GM18861 (cell line): ENCODE measurements at regions not wholly inside any gene's neighbourhood (a gene's known extent, or its start where the extent isn't known, plus 50 kb on each side); places are given as distances from the start of the nearest gene placed in this dataset.
"Not testable (repeated sequence)": the region's sequence is repeated elsewhere in the genome, so short reads cannot be mapped to it uniquely, and the experiment has no call there.

ENCODE experiments used
- ATAC-seq: cut with Tn5 transposase; IDR thresholded peaks from one replicate; pipeline ENCODE4 v1.9.1; 2021; ENCODE audit not compliant: unreplicated experiment

DNA sequence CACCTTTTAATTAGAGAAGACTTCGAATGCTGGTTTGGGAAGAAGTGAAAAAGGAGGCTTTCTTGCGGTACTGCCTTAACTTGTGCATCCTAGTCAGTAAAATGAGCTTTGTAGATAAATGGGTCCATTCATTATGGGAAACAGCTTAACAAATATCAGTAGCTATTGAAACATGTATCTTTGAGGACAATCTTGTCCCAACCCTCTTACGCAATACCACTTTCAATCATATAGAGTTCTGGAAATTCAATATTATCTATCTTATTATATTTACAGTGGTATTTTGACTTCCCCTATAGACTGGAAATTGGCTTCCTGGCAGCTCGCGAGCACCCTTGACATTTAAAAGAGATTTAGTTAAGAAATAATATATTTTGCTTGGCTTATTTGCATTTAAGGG lies 565.8 kb upstream of the NUDT12 start:
- ATAC-seq = no peak

DNA sequence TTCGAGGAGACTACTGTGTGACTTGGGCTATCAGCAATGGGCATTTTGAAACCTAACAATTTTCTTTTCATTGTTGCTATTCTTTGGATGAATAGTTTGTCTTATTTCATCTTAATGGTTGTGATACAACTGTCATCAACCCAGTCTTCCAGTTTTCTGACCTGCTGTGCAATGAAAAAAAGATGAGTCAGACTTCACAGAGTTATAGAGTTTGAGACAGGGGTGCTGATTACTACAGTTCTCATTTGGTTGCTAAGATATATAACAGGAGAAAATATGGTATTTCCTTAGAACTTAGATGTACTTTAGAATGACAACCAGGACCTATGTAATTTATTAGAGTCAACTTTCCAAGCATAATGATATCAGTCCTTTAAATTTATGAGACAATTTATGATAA lies 564.4 kb upstream of the NUDT12 start:
- ATAC-seq = no peak

DNA sequence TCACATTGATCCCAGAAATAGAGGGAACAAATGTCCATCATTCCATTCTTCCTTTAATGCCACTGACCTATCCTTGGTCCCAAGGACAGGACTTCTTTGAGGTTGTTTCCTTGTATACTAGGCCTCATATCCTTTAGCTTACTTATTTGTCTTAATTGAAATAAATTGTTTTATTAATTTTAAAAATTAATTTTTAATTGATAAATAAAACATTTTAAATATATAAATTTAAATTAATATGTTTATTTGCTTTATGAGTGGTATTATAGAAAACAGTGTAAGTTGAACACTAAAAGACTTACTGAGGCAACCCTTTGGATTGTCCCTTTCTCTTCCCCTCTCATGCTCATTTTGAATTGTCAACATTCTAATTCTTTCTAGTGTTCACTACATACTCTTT lies 556.9 kb upstream of the NUDT12 start:
- ATAC-seq = no peak

DNA sequence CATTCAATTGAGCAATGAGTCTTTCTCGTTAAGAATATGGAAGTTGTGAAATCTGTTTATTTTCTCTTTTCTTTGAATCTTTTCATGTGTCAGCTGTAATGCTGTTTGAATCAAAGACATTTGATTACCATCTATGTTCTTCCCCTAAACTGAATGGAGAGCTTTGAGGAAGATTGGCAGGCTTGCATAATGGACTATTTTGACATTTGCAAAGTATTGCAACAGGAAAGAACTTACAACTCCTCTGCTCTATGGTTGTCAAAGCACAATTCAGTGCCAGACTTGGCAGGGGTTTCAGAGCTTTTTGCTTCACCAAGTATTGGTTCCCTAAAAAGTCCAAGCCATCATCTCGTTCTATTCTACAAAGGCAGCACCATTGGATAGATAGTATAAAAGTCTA lies 549.0 kb upstream of the NUDT12 start:
- ATAC-seq = no peak

DNA sequence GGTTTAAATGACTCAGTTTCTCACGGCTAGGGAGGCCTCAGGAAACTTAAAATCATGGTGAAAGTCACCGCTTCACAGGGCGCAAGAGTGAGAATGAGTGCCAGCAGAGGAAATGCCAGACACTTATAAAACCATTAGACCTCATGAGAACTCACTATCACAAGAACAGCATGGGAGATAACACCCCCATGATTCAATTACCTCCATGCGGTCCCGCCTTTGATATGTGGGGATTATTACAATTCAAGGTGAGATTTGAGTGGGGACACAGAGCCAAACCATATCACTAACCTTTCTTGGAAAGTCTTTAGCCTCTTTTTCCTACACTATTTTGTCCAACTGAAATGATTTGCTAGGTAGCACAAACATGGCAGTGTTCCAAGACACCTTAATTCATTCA lies 533.9 kb upstream of the NUDT12 start:
- no peak for ATAC-seq

DNA sequence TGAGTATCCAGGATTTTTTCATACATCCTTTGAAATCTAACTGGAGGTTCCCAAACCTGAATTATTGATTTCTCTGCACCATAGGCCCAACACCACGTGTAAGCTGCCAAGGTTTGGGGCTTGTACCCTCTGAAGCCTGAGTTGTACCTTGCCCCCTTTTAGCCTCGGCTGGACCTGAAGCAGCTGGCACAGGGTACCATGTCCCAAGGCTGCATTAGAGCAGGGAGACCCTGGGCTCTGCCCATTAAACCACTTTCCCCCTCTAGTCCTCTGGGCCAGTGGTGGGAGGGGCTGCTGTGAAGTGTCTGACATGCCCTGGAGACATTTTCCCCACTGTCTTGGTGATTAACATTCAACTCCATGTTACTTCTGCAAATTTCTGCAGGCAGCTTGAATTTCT lies 532.9 kb upstream of the NUDT12 start:
- no peak for ATAC-seq

DNA sequence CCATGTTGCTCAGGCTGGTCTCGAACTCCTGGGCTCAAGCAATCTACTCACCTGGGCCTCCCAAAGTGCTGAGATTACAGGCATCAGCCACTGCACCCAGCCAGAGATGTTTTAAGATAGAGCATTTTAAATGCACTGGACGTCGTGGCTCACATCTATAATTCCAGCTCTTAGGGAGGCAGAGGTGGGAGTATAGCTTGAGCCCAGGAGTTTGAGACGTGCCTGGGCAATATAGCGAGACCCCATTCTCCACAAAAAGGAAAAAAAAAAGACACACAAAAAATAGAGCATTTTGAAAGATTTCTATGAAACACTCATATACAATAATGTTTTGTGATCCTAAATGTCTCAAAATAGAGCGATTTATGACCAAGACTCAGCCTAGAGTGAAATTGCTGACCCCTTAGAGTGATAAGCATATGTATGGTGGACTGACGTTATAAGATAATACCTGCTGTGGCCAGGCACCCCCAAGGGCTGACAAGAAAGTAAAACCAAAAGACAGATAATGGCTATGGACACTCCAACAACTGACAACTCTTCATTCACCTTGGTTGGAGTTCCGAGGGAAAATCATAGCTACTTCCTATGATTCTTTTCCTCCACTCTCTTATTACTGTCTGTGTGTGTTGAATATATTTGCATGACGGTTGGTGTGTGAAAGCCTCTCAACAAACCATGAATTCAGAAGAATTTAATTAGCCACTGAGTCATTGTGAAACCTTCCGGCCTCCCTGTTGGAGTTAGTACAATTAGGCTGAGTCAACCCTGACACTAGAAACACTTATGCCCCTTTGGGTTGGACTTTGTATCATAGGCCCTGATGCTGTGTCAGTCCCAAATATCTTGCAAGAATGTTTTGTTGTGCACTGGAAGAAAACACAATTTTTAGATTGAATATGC lies 526.5 kb upstream of the NUDT12 start:
- no peak for ATAC-seq

DNA sequence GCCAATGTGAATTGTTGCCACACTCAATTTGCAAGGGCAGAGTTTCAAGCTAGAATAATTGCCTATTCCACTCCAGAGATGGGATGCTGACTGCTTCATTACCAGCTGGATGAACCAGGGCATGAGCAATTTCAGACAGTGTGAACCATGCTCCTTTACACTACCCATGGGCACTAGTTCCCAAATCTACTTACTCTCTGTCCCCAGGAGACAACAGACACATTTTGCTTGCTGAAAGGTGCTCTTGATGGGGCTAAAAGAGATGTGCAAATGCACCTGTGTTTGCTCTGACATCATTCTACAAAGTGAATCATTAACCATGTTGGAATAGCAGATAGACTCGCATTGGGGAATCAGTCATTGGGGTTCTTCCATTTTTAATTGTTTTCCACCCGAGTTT lies 522.3 kb upstream of the NUDT12 start:
- no peak for ATAC-seq

DNA sequence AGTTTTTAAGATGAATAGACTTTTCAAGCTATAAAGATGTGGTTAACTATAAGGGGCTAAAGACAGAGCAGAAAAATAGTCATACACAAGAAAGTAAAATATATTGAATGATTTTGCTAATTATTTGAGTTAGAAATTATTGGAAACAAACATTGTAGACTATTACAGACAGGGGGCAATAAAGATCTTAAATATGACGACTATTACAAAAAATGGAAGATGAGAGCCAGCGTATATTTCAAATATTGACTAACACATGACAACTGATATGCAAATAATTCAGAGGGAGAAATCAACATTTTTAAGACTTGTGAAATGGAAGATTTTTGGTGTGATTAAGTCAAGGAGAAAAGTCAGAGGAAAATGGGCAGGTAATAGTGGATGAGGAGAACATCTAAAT lies 520.2 kb upstream of the NUDT12 start:
- no peak for ATAC-seq

DNA sequence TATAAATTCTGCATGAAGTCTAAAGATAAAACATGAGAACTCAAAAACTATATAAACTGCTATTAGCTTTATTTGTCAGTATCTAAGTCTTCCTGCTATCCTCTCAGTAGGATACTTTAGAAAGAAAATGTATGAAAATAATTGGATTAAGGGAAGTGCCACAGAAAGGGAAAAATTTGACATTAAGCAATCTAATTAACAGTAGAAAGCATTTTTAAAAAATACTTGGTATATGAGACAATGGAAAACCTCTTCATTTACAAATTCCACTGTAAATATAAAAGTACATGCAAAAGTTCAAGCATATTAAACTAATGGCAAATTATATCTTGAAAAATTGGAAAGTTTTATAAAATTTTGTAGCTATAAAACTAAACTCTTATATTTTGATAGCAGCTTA lies 518.6 kb upstream of the NUDT12 start:
- no peak for ATAC-seq

DNA sequence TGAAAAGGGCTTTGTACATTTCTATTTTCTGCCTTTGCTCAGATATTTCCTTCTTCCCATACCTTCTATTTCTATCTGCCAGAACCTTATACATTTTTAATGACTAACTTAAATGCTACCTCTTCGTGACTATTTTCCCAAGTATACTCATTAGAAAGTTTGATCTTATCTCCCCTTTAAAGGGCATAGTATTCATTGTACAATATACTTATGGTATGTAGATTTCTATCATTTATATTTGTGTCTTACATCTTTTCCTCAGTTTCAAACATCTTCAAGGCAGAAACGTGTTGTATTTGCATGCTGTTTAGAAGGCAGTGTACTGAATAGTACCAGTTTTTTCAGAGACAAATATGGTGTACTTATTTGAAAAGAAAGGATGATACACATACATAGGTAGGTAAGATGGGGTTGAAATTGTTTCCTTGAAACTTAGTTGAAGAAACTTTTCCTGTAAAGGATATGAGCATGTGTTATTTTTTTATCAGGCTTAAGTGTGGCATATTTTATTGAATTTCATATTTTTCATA lies 518.1 kb upstream of the NUDT12 start:
- ATAC-seq = no peak

DNA sequence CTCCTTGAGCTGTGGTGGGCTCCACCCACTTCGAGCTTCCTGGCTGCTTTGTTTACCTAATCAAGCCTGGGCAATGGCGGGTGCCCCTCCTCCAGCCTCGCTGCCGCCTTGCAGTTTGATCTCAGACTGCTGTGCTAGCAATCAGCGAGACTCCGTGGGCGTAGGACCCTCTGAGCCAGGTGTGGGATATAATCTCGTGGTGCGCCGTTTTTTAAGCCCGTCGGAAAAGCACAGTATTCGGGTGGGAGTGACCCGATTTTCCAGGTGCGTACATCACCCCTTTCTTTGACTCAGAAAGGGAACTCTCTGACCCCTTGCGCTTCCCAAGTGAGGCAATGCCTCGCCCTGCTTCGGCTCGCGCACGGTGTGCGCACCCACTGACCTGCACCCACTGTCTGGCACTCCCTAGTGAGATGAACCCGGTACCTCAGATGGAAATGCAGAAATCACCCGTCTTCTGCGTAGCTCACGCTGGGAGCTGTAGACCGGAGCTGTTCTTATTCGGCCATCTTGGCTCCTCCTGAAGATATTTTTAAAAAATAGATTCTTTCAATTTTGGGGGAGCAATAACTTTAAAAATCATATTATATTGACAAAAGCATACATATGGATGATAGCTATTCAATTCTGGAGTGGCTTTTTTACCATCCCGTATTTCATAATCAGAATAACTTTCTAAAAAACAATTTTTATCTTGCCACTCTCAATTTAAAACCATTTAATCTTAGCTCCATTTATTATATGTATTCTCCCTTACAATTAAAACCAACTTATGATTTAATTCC lies 517.5 kb upstream of the NUDT12 start:
- ATAC-seq = not testable (repeated sequence)

DNA sequence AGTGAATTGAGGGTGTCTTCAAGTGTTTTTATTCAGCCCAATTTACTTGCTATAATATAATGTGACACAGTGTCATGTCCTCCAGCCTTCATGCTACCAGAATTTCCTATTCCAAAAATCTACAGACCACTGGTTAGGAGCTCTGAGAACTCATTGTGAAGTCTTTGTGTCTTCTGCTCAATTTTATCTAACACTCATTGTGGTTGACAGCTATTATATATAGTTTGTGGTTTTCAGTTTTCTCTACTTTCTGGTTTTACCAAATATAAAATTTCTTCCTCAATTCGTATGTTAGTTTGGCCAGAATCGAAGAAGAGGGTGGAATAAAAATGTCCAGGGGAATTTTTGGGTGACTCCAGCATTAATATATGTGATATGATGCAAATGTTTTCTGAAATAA lies 509.3 kb upstream of the NUDT12 start:
- ATAC-seq = no peak

DNA sequence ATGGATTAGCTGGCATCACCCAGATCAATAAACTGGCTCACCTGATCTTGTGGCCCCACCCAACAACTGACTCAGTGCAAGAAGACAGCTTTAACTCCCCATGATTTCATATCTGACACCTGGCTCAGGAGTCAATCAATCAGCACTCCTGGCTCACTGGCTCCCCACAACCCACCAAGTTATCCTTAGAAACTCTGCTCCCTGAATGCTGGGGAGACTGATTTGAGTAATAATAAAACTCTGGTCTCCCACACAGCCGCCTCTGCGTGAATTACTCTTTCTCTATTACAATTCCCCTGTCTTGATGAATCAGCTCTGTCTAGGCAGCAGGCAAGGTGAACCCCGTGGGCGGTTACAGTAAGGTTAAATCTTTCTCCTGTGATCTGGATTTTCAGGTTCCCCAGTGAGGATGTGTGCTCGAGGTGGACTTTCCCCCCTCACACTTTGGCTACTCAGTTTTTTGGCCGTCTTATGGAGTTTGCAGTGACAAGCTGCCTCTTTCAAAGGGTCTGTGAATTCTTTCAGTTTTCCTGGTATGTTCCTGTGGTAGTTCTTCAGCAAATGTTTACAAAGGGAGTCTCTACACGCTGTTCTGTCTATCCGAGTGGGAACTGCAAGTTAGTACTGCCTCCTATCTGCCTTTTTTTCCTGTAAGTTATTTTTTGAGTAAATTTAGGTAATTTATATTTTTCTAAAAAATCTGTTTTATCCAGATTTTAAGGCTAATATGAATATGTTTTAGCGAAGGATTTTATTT lies 500.2 kb upstream of the NUDT12 start:
- no peak for ATAC-seq

DNA sequence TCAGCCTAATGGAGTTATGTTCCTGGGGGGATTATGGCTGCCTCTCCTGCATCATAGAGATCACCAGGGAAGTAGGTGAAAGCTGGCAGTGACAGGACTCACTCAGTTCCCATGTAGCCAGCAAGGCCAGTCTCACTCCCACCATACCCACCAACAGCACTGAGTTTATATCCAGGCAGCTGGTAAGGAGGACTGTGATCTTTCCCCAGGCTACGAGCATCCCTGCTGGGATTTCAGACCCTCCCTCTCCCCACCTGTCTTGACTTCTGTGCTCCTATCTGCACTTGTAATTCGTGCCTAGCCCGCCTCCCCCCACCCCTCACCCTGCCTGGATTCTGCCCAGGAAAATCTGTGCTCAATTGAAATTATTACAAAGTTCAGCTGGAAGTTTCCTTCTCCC lies 499.1 kb upstream of the NUDT12 start:
- ATAC-seq = no peak

DNA sequence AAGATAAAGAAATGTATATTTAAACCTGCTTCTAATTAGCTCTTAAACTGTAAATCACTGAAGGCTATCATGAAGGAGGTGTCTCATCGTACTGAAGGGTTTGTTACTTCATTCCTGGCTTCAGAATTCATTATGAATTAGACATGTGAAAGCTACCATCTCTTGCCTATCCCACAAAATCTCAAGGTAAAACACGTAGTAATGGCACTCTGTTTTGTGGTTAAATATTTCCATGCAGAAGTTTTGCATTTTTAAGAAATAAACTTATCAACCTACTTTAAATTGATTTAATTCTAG lies 490.7 kb upstream of the NUDT12 start:
- no peak for ATAC-seq

DNA sequence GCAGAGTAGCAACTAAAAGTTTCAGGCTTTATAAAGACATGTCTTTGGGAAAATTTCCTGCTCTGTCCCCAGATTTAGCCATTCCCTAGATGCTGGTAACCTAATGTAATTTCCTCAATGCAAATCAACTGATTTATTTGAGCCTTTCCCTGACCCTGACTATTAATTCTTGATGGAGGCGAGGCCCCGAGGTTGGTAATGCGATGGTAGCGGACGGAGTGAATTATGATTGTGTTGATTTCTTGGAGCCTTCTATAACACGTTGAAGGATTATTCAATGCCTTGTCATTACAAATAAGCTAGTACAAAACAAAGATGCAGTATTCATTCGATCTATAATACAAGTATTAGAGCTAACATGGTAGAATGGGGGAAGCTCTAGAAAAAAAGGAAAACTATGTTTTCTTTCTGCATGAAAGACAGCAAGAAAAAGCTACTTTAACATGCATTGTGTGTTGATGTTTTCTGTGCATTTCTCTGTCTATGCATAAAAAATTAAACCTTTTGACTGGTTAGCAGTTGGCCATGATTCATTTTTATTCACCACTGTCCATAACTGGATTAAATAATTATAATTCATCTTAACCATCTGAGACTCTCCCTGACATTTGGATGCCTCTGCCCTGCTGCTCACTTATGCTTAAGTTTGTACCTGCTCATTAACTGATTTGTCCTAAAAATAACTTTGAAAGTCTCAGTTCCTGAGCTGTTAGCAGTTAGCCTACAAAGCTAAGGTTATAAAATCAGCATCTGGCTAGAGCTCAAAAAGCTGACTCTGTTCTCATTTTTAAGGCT lies 490.2 kb upstream of the NUDT12 start:
- ATAC-seq = no peak

DNA sequence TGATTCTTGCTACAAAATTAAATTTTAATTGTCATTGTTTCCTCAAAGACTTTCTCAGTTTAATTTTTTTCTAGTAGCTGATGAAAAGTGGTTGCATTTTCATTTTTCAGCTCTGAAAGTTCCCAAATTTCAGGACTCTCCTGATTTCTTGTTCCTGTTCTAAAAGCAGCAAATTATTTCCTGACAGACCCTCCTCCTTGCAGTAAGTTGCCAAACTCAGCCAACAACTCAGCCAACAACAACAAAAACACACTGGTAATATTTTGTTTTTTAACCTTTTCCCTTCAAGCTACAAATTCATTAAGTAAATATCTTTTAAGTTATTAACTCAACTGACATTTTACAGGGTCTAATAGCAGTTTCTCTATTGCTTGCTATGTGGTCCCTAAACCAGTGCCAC lies 487.8 kb upstream of the NUDT12 start:
- no peak for ATAC-seq

DNA sequence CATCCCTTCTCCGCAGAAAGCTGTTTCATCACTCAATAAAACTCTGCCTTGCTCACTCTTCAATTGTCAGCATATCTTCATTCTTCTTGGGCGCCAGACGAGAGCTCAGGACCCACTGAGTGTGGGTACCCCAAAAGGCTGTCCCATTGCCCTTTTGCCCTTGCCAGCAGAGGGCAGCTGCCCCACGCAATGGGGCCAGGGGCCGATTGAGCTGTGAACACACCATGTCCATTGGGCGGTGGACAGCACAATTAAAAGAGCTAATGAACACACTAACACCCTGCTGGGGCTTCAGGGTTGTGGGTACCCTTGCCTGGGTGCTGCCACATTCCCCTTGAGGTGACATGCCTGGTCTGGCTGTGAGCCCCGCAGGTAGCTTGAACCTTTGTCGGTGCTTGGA lies 487.2 kb upstream of the NUDT12 start:
- no peak for ATAC-seq

DNA sequence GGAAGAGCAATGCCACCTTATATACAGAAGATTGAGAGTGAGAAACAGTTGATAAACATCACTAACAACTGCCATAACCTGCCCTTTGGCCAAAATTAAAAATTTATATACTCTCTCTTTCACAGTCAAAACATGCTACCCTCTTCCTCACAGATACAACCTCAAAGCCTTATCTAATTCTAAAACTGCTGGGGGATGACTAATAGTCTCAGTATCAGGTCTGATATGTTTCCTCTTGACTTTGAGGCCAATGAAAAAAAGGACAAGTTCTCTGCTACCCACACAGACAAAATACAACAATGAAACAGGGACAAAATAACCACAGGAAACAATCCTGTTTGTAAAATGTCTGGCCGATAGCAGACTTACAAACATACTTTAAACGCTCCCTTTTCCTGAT lies 485.6 kb upstream of the NUDT12 start:
- no peak for ATAC-seq

DNA sequence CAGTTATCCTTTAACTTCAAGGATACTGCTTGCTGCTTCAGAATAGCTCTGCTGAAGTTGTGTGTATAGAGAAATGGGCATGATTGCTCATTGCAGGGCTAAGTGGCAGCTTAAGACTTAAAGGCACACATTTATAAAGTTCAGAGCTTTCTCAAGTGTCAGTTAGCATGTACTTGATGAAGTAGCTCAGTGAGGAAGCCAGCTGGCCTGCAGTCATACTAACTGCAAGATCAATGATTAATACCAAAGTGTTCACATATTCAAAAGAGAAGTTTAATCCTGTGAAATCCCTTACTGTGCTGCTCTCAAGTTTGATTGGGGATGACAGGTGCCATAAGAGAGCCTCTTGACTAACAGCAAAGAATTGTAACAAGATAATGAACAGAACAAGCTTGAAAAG lies 483.4 kb upstream of the NUDT12 start:
- ATAC-seq = no peak
